ENCODE measurements at regions not wholly inside any gene's neighbourhood (a gene's known extent, or its start where the extent isn't known, plus 50 kb on each side); places are given as distances from the start of the nearest gene placed in this dataset.

GRCh38 chr2:144137705-144138428 is 382.1 kb downstream of the ZEB2 start:
- no peak for TF ChIP-seq EP300 (IDR thresholded peaks at IDR 0.05)
- no peak for TF ChIP-seq POLR2A (IDR thresholded peaks at IDR 0.05)
- no peak for TF ChIP-seq CTCF (IDR thresholded peaks at IDR 0.05)
- no peak for TF ChIP-seq POLR2AphosphoS5 (IDR thresholded peaks at IDR 0.05)

Measured in upper lobe of left lung (tissue), 4 donors.